AG08395 (cell line): ENCODE measurements at regions not wholly inside any gene's neighbourhood (a gene's known extent, or its start where the extent isn't known, plus 50 kb on each side); places are given as distances from the start of the nearest gene placed in this dataset.

ENCODE experiments used
- DNase-seq: peaks from one replicate; pipeline ENCODE4 v3.0.0; 2012; ENCODE audit warnings: mixed read lengths, low spot score

GRCh38 chr3:24764236-24764915, 269.7 kb upstream of the THRB start:
- DNase-seq = no peak

GRCh38 chr3:24765399-24765798, 270.7 kb upstream of the THRB start:
- DNase-seq = no peak

DNA sequence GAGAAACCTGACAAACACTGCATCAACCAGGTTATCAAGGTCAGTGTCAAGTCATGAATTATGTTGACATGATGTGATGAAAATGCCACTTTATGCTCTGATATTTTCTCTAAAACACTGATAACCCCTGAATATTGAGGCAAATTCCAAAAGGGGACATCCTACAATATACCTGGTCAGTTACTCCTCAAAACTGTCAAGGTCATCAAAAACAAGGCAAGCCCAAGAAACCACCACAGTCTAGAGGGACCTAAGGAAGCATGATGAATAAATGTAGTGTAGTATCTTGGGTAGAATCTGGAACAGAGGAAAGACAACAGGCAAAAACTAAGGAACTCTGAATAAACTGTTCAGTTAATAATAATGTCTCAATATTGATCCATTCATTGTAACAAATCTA, 275.3 kb upstream of the THRB start:
- DNase-seq = no peak

- peak; percentile 43 for DNase-seq
Measured at GRCh38 chr3:24773798-24774197, 279.1 kb upstream of the THRB start.

GRCh38 chr3:24780991-24781390, 286.3 kb upstream of the THRB start:
- DNase-seq = no peak

- no peak for DNase-seq
Measured at GRCh38 chr3:24781454-24781853, 286.8 kb upstream of the THRB start.

- no peak for DNase-seq
Measured at GRCh38 chr3:24793896-24794295, 299.2 kb upstream of the THRB start.

DNA sequence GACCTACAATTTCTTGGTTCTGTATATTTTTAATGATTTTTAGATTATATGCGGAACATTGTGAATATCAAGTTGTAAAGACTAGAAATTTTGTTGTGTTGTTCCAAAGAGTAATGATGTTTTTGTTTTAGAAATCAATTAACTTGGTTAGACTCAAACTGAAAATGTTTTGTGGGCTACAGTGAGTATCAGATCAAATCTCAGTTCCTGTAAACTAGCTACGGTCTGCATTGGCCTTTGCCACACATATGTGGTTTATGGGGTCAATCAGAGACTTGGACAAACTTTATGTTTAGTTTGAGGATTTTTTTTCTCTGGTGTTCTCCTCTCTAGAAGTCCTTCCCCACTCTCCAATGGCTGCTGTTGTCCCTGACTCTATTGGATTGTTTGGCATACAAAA, 308.0 kb upstream of the THRB start:
- no peak for DNase-seq

DNA sequence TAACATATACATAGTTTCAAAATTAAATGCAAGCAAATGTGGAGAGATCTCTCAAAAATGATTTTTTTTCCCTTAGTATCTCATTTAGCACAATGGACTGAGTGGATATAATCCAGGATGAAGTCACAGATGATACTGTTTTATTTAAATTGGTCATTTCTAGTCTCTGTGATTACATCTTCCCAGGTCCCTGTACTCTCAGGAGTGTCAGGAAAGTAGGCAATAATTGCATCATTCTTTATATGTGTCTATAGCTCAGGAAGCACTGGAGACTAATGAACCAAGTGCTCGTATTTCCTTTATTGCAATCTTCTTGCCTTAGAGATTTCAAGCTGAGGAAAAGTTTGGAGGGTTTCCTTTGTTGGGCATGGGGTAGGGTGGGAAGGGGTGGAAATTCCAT, 309.4 kb upstream of the THRB start:
- DNase-seq = no peak

- DNase-seq = no peak
Measured at GRCh38 chr3:24810881-24811280, 316.2 kb upstream of the THRB start.

- DNase-seq = no peak
Measured at GRCh38 chr3:24812116-24812515, 317.5 kb upstream of the THRB start.

- DNase-seq = no peak
Measured at GRCh38 chr3:24818055-24818454, 323.4 kb upstream of the THRB start.

GRCh38 chr3:24828011-24828410, 333.4 kb upstream of the THRB start:
- DNase-seq = no peak

- DNase-seq = no peak
Measured at GRCh38 chr3:24828551-24828950, 333.9 kb upstream of the THRB start.

GRCh38 chr3:24829011-24829581, 334.4 kb upstream of the THRB start:
- DNase-seq = peak; percentile 21

- DNase-seq = no peak
Measured at GRCh38 chr3:24829629-24830229, 335.1 kb upstream of the THRB start.

- no peak for DNase-seq
Measured at GRCh38 chr3:24830230-24831152, 335.8 kb upstream of the THRB start.

DNA sequence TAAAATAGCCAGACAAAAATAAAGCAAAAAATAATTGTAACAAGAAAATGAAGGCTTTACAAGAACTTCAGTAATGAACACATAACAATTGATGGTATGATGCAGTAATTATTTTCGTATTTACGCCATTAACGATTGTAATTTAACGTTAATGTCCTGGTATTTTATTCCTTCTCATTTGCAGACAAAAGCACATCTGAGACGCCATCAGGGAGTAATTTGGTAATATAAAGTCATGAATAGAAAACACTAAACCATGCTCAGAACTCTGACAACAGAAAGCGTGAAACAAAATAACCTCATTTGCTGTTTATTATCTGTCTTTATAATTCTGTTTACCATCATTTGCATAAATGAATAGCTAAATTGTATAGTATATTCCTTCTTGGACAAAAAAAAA, 336.6 kb upstream of the THRB start:
- no peak for DNase-seq

GRCh38 chr3:24832891-24833290, 338.2 kb upstream of the THRB start:
- DNase-seq = no peak

- no peak for DNase-seq
Measured at GRCh38 chr3:24834442-24834841, 339.8 kb upstream of the THRB start.

GRCh38 chr3:24835510-24835909, 340.9 kb upstream of the THRB start:
- no peak for DNase-seq

- no peak for DNase-seq
Measured at GRCh38 chr3:24837601-24838000, 343.0 kb upstream of the THRB start.

GRCh38 chr3:24838533-24838932, 343.9 kb upstream of the THRB start:
- DNase-seq = no peak
